ENCODE measurements at regions not wholly inside any gene's neighbourhood (a gene's known extent, or its start where the extent isn't known, plus 50 kb on each side); places are given as distances from the start of the nearest gene placed in this dataset.
"Not testable (repeated sequence)": the region's sequence is repeated elsewhere in the genome, so short reads cannot be mapped to it uniquely, and the experiment has no call there.

DNA sequence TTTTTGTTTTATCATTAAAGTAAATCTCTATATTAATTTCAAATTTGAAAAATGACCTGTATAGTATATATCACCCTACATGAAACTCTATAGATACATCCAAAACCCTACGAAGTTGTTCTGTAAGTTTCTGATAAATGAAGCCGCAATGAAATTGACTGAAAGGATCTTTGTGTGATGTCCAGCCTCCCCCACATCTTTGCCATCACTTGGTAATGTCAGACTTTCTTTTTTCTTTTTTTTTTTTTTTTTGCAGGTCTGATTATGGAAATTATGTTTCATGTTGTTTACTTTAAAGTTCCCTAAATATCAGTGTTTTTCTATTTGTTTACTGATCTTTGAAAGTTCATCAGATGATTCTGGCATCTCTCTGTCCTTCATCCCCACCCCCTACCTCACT, 155.6 kb upstream of the CDH4 start:
- TF ChIP-seq, protein P1, sequence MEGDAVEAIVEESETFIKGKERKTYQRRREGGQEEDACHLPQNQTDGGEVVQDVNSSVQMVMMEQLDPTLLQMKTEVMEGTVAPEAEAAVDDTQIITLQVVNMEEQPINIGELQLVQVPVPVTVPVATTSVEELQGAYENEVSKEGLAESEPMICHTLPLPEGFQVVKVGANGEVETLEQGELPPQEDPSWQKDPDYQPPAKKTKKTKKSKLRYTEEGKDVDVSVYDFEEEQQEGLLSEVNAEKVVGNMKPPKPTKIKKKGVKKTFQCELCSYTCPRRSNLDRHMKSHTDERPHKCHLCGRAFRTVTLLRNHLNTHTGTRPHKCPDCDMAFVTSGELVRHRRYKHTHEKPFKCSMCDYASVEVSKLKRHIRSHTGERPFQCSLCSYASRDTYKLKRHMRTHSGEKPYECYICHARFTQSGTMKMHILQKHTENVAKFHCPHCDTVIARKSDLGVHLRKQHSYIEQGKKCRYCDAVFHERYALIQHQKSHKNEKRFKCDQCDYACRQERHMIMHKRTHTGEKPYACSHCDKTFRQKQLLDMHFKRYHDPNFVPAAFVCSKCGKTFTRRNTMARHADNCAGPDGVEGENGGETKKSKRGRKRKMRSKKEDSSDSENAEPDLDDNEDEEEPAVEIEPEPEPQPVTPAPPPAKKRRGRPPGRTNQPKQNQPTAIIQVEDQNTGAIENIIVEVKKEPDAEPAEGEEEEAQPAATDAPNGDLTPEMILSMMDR (IDR thresholded peaks at IDR 0.05; ENCODE audit: low read depth, low read length), result no peak
- Histone ChIP-seq H3K4me1 (no peaks in the 10 kb centered on the region), H3K27me3 (no peaks in the 10 kb centered on the region), H3K4me3 (ENCODE audit: low read depth, low read length) (no peak overlapping the region), H3K9me3 (no peaks in the 10 kb centered on the region), H3K36me3 (no peaks in the 10 kb centered on the region)
- no peak for DNase-seq

- H3K4me3 ChIP-seq (ENCODE audit: low read depth, low read length), result no peak overlapping the region
- H3K4me1 ChIP-seq, result no peaks in the 10 kb centered on the region
- TF ChIP-seq, protein P1 (IDR thresholded peaks at IDR 0.05; ENCODE audit: low read depth, low read length), result no peak
- no peaks in the 10 kb centered on the region for H3K36me3 ChIP-seq
- no peaks in the 10 kb centered on the region for H3K9me3 ChIP-seq
- no peak for DNase-seq
- no peaks in the 10 kb centered on the region for H3K27me3 ChIP-seq
These were observed 152.3 kb upstream of the CDH4 start for GRCh38 chr20:61099806-61100205.

DNA sequence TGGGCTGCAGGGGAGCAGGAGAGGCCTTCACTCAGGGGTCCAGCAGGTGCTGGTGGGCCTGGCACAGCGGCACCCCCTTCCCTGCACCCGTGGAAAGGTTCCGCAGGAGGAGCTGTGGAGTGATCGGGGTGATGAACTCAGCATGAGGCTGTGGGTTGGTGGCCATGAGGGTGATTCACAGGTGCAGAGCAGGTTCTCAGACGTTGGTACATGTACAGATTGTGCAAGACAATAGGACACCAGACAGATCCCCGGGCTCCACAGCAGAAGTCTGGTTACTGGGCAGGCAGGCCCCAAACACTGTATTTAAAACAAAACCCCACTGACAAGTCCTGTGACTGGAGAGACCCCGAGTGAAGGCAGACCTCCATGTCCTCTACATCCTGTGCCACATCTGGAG, 151.6 kb upstream of the CDH4 start:
- no peaks in the 10 kb centered on the region for H3K36me3 ChIP-seq
- H3K4me1 ChIP-seq, result no peaks in the 10 kb centered on the region
- no peaks in the 10 kb centered on the region for H3K9me3 ChIP-seq
- H3K27me3 ChIP-seq, result no peaks in the 10 kb centered on the region
- no peak overlapping the region for H3K4me3 ChIP-seq (ENCODE audit: low read depth, low read length)
- TF ChIP-seq, protein P1 (IDR thresholded peaks at IDR 0.05; ENCODE audit: low read depth, low read length), result no peak
- no peak for DNase-seq

- H3K4me1 ChIP-seq; H3K36me3 ChIP-seq; H3K4me3 ChIP-seq (ENCODE audit: low read depth, low read length); H3K9me3 ChIP-seq; H3K27me3 ChIP-seq; DNase-seq: not testable (repeated sequence)
These were observed 150.7 kb upstream of the CDH4 start for GRCh38 chr20:61101321-61101720.

DNA sequence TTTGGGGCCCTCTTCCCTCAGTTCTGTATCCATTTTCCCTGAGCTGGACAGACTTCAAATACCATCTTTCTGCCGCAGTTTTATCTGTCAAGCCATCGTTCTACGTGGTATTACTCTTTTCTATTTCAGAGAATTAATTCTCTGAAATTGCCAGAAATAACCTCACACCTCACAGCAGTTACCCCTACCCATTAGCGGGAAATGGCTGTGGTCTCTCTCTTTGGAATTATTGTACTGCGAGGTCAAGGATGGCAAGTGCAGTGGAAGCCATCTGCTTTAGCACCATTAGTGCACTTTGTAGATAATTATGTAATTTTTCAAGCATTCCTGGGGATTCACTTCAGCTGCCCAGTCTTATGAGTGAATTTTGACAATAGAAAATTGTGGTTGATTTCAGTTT, 147.8 kb upstream of the CDH4 start:
- no peak for DNase-seq
- H3K9me3 ChIP-seq, result no peaks in the 10 kb centered on the region
- TF ChIP-seq, protein P1 (IDR thresholded peaks at IDR 0.05; ENCODE audit: low read depth, low read length), result no peak
- H3K4me3 ChIP-seq (ENCODE audit: low read depth, low read length), result no peak overlapping the region
- H3K4me1 ChIP-seq, result no peaks in the 10 kb centered on the region
- H3K36me3 ChIP-seq, result no peaks in the 10 kb centered on the region
- H3K27me3 ChIP-seq, result no peaks in the 10 kb centered on the region

DNA sequence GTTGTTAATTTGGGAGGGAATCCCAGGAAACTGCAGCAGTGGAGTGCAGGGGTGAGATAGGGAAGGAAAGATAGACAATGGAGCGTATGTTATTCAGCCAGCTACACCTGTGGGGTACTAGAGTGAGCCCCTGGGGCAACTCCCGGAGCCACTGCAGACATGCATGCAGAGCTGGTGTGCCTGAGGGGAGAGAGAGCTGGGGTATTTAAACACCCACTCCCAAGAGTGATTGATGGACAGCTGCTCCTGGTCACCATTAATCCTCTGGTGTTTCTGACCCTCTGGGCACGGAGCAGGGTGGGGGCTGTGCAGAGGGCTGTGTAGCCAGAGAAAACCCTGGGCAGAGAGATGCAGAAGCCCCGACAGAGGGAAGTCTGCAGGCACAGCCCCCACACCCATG, 146.7 kb upstream of the CDH4 start:
- H3K36me3 ChIP-seq, result no peaks in the 10 kb centered on the region
- no peak for DNase-seq
- no peaks in the 10 kb centered on the region for H3K4me1 ChIP-seq
- H3K9me3 ChIP-seq, result no peaks in the 10 kb centered on the region
- no peak overlapping the region for H3K4me3 ChIP-seq (ENCODE audit: low read depth, low read length)
- TF ChIP-seq, protein P1 (IDR thresholded peaks at IDR 0.05; ENCODE audit: low read depth, low read length), result no peak
- no peaks in the 10 kb centered on the region for H3K27me3 ChIP-seq

GRCh38 chr20:61106438-61106837, 145.6 kb upstream of the CDH4 start:
- Histone ChIP-seq H3K4me1 (no peaks in the 10 kb centered on the region), H3K4me3 (ENCODE audit: low read depth, low read length) (no peak overlapping the region), H3K9me3 (no peaks in the 10 kb centered on the region; the same call in 1 of the 2 replicates), H3K27me3 (no peaks in the 10 kb centered on the region), H3K36me3 (no peaks in the 10 kb centered on the region)
- TF ChIP-seq, protein P1 (IDR thresholded peaks at IDR 0.05; ENCODE audit: low read depth, low read length), result no peak
- no peak for DNase-seq
